GM23248 (cell line): ENCODE measurements at regions not wholly inside any gene's neighbourhood (a gene's known extent, or its start where the extent isn't known, plus 50 kb on each side); places are given as distances from the start of the nearest gene placed in this dataset.
A peak's percentile ranks its signal among the peaks of the same experiment; 100 is the strongest.
"Not testable (repeated sequence)": the region's sequence is repeated elsewhere in the genome, so short reads cannot be mapped to it uniquely, and the experiment has no call there.

Experiments used
- DNase-seq: peaks from one replicate; pipeline ENCODE4 v3.0.0-alpha.2; 2015
- H2AFZ ChIP-seq: fragments of 200-600 bp; sonication (generic); 2 replicates; pipeline ENCODE4 v1.6.1; 2016; ENCODE audit warnings: antibody characterized with exemption
- H3F3A ChIP-seq: fragments of 200-600 bp; sonication (generic); 2 replicates; pipeline ENCODE4 v1.6.1; 2016; ENCODE audit warnings: mild to moderate bottlenecking, antibody characterized with exemption, mixed run types; ENCODE audit not compliant: insufficient read depth
- H3K27ac ChIP-seq: fragments of 200-600 bp; sonication (generic); 2 replicates; pipeline ENCODE4 v1.5.1; 2016; ENCODE audit warnings: mild to moderate bottlenecking
- H3K27me3 ChIP-seq: fragments of 200-600 bp; sonication (generic); replicated peaks from 2 replicates; pipeline ENCODE4 v1.6.1; 2016; ENCODE audit warnings: mild to moderate bottlenecking; ENCODE audit not compliant: insufficient read depth
- H3K36me3 ChIP-seq: fragments of 200-600 bp; sonication (generic); 2 replicates; pipeline ENCODE4 v1.6.1; 2016; ENCODE audit warnings: low read depth, mild to moderate bottlenecking
- H3K4me1 ChIP-seq: fragments of 200-600 bp; sonication (generic); 2 replicates; pipeline ENCODE4 v1.6.1; 2016; ENCODE audit warnings: mild to moderate bottlenecking; ENCODE audit not compliant: insufficient read depth
- H3K4me2 ChIP-seq: fragments of 200-600 bp; sonication (generic); one replicate; pipeline ENCODE4 v1.6.1; 2016; ENCODE audit warnings: mild to moderate bottlenecking; ENCODE audit not compliant: unreplicated experiment
- H3K4me3 ChIP-seq: fragments of 200-600 bp; sonication (generic); 2 replicates; pipeline ENCODE4 v1.5.1; 2016; ENCODE audit warnings: mild to moderate bottlenecking
- H3K79me2 ChIP-seq: fragments of 200-600 bp; sonication (generic); 2 replicates; pipeline ENCODE4 v1.6.1; 2016; ENCODE audit warnings: mild to moderate bottlenecking; ENCODE audit not compliant: insufficient read depth
- H3K9ac ChIP-seq: fragments of 200-600 bp; sonication (generic); 2 replicates; pipeline ENCODE4 v1.6.1; 2016; ENCODE audit warnings: mild to moderate bottlenecking
- H3K9me2 ChIP-seq: fragments of 200-600 bp; sonication (generic); 2 replicates; pipeline ENCODE4 v1.6.1; 2016; ENCODE audit warnings: mixed run types, mild to moderate bottlenecking, moderate library complexity; ENCODE audit not compliant: insufficient read depth
- H3K9me3 ChIP-seq: fragments of 200-600 bp; sonication (generic); one replicate; pipeline ENCODE4 v1.6.1; 2017; ENCODE audit warnings: low read depth
- H4K20me1 ChIP-seq: fragments of 200-600 bp; sonication (generic); 2 replicates; pipeline ENCODE4 v1.6.0; 2016; ENCODE audit not compliant: insufficient read depth
- EZH2 ChIP-seq: fragments of 200-600 bp; sonication (generic); IDR thresholded peaks from 2 replicates; pipeline ENCODE4 v1.6.1; 2018; ENCODE audit warnings: antibody characterized with exemption, mild to moderate bottlenecking; ENCODE audit not compliant: insufficient read depth, poor library complexity, severe bottlenecking
- EZH2phosphoT487 ChIP-seq: fragments of 200-600 bp; sonication (generic); IDR thresholded peaks from 2 replicates; pipeline ENCODE4 v1.6.1; 2018; ENCODE audit warnings: antibody characterized with exemption, moderate library complexity, mild to moderate bottlenecking, low read depth; ENCODE audit not compliant: insufficient read depth
- WGBS, 2 experiments: methylation state at CpG; one replicate each; pipeline ENCODE4 v1.1.6; 2015 to 2017; ENCODE audit warnings: low lambda C conversion rate in 2 of 2, low coverage in 1 of 2; ENCODE audit errors: missing lambda C conversion rate in 2 of 2; 5-methylcytosine and 5-hydroxymethylcytosine counted together
- in situ Hi-C: fragments of 300-500 bp; cut with MboI; formaldehyde crosslinking; loops from 2 replicates; pipeline ENCODE4 v1.15.0; 2020

GRCh38 chr17:27199948-27200347, 94.0 kb upstream of the WSB1 start:
- Histone ChIP-seq H3K27me3 (no peaks in the 10 kb centered on the region), H3K79me2 (no peaks in the 10 kb centered on the region), H3K9me2 (no peaks in the 10 kb centered on the region), H4K20me1 (no peaks in the 10 kb centered on the region), H3F3A (no peaks in the 10 kb centered on the region), H3K4me2 (no peak overlapping the region), H3K9me3 (no peaks in the 10 kb centered on the region), H2AFZ (no peak overlapping the region), H3K4me3 (no peak overlapping the region), H3K27ac (no peak overlapping the region), H3K36me3 (no peaks in the 10 kb centered on the region), H3K4me1 (no peaks in the 10 kb centered on the region), H3K9ac (no peak overlapping the region)
- TF ChIP-seq EZH2 (no peak), EZH2phosphoT487 (no peak)
- 83 to 92% methylated on average over 4 of the region's 4 CpGs for WGBS, 2 experiments
- in situ Hi-C loops: no loop called here
- peak; percentile 8 for DNase-seq

GRCh38 chr17:27200476-27200875, 93.4 kb upstream of the WSB1 start:
- no peaks in the 10 kb centered on the region for H3K79me2 ChIP-seq
- DNase-seq: no peak
- H4K20me1 ChIP-seq: no peaks in the 10 kb centered on the region
- no peaks in the 10 kb centered on the region for H3K9me3 ChIP-seq
- no peak overlapping the region for H3K27ac ChIP-seq
- H3K4me3 ChIP-seq: no peak overlapping the region
- H3K36me3 ChIP-seq: no peaks in the 10 kb centered on the region
- TF ChIP-seq EZH2phosphoT487: no peak
- TF ChIP-seq EZH2: no peak
- no peaks in the 10 kb centered on the region for H3K4me1 ChIP-seq
- H3K9me2 ChIP-seq: no peaks in the 10 kb centered on the region
- in situ Hi-C loops: no loop called here
- H3K27me3 ChIP-seq: no peaks in the 10 kb centered on the region
- no peak overlapping the region for H2AFZ ChIP-seq
- no peak overlapping the region for H3K4me2 ChIP-seq
- no peaks in the 10 kb centered on the region for H3F3A ChIP-seq
- H3K9ac ChIP-seq: no peak overlapping the region

GRCh38 chr17:27203241-27203640, 90.7 kb upstream of the WSB1 start:
- H3K27ac ChIP-seq: no peak overlapping the region
- TF ChIP-seq EZH2 (no peak), EZH2phosphoT487 (no peak)
- no peak overlapping the region for H3K9ac ChIP-seq
- H3K36me3 ChIP-seq: no peaks in the 10 kb centered on the region
- 73% methylated on average over 3 of the region's 3 CpGs for WGBS, 2 experiments
- H3K4me2 ChIP-seq: no peak overlapping the region
- H3K4me3 ChIP-seq: no peak overlapping the region
- no peak for DNase-seq
- H3F3A ChIP-seq: peaks cover 18% of the 10 kb centered on the region
- in situ Hi-C loops: no loop called here
- H4K20me1 ChIP-seq: no peaks in the 10 kb centered on the region
- no peaks in the 10 kb centered on the region for H3K9me3 ChIP-seq
- H3K79me2 ChIP-seq: no peaks in the 10 kb centered on the region
- H2AFZ ChIP-seq: no peak overlapping the region
- H3K4me1 ChIP-seq: peaks cover 11% of the 10 kb centered on the region
- no peaks in the 10 kb centered on the region for H3K9me2 ChIP-seq
- H3K27me3 ChIP-seq: no peaks in the 10 kb centered on the region

GRCh38 chr17:27206447-27206846, 87.5 kb upstream of the WSB1 start:
- 0 out of 2 replicates have a peak overlapping the region, but pooled peaks have one; percentile 20 for H2AFZ ChIP-seq
- peak overlapping the region; percentile 51 for H3K4me2 ChIP-seq

GRCh38 chr17:27207073-27207513, 86.8 kb upstream of the WSB1 start:
- Histone ChIP-seq H3K9me2 (no peaks in the 10 kb centered on the region), H3K9ac (no peak overlapping the region), H3K9me3 (no peaks in the 10 kb centered on the region), H3F3A (peaks cover 18% of the 10 kb centered on the region), H3K4me3 (no peak overlapping the region), H3K27me3 (no peaks in the 10 kb centered on the region), H4K20me1 (no peaks in the 10 kb centered on the region), H3K79me2 (no peaks in the 10 kb centered on the region), H2AFZ (0 out of 2 replicates have a peak overlapping the region, but pooled peaks have one; percentile 20), H3K36me3 (no peaks in the 10 kb centered on the region), H3K4me2 (peak overlapping the region; percentile 51), H3K4me1 (peaks cover 11% of the 10 kb centered on the region), H3K27ac (peak overlapping the region; percentile 41)
- TF ChIP-seq EZH2 (no peak), EZH2phosphoT487 (no peak)
- peak; percentile 82 for DNase-seq
- 10 to 14% methylated on average over 3 of the region's 3 CpGs for WGBS, 2 experiments
- in situ Hi-C loops: no loop called here

More at GRCh38 chr17:27206447-27206846, 87.5 kb upstream of the WSB1 start:
- WGBS, 2 experiments: 30 to 33% methylated on average over 4 of the region's 4 CpGs
- in situ Hi-C loops: no loop called here
- no peaks in the 10 kb centered on the region for H3K9me2 ChIP-seq
- H3K9me3 ChIP-seq: no peaks in the 10 kb centered on the region
- no peaks in the 10 kb centered on the region for H3K79me2 ChIP-seq
- H3K4me3 ChIP-seq: no peak overlapping the region
- no peaks in the 10 kb centered on the region for H3K36me3 ChIP-seq
- H3K9ac ChIP-seq: no peak overlapping the region
- no peaks in the 10 kb centered on the region for H3K27me3 ChIP-seq
- peaks cover 18% of the 10 kb centered on the region for H3F3A ChIP-seq
- no peaks in the 10 kb centered on the region for H4K20me1 ChIP-seq
- H3K4me1 ChIP-seq: peaks cover 11% of the 10 kb centered on the region
- no peak overlapping the region for H3K27ac ChIP-seq
- TF ChIP-seq EZH2phosphoT487: no peak
- TF ChIP-seq EZH2: no peak
- DNase-seq: peak; percentile 12

GRCh38 chr17:27208370-27208769, 85.5 kb upstream of the WSB1 start:
- H3K36me3 ChIP-seq, H3K79me2 ChIP-seq, H4K20me1 ChIP-seq, H3K9ac ChIP-seq, H3K4me2 ChIP-seq, H3K4me3 ChIP-seq, H2AFZ ChIP-seq, H3K9me3 ChIP-seq, DNase-seq, H3K9me2 ChIP-seq, H3K27me3 ChIP-seq, H3K27ac ChIP-seq, in situ Hi-C loops: not testable (repeated sequence)
- H3F3A ChIP-seq: peaks cover 18% of the 10 kb centered on the region
- peaks cover 11% of the 10 kb centered on the region for H3K4me1 ChIP-seq
